PFSK-1 (cell line): ENCODE measurements at regions not wholly inside any gene's neighbourhood (a gene's known extent, or its start where the extent isn't known, plus 50 kb on each side); places are given as distances from the start of the nearest gene placed in this dataset.

Experiments
- REST ChIP-seq, 2 experiments: IDR thresholded peaks; 2 replicates each; pipeline versions ENCODE4 v1.6.1 to v1.8.0; 2011 to 2012; ENCODE audit warnings: low read depth in 2 of 2, low read length in 2 of 2, control low read depth in 1 of 2, inconsistent platforms in 1 of 2, mild to moderate bottlenecking in 1 of 2, moderate library complexity in 1 of 2; ENCODE audit not compliant: insufficient read depth in 1 of 2
- SIN3A ChIP-seq: IDR thresholded peaks from 2 replicates; pipeline ENCODE4 v1.6.1; 2012; ENCODE audit warnings: mild to moderate bottlenecking, low read length, moderate library complexity, borderline replicate concordance; ENCODE audit not compliant: insufficient read depth
- TAF1 ChIP-seq: IDR thresholded peaks from 2 replicates; pipeline ENCODE4 v1.6.1; 2012; ENCODE audit warnings: low read length, control low read depth, borderline replicate concordance; ENCODE audit not compliant: insufficient read depth

- no peak for TF ChIP-seq SIN3A
- TF ChIP-seq TAF1, result no peak
- TF ChIP-seq REST (IDR thresholded peaks at IDR 0.05; ENCODE audit: insufficient read depth in 1 of 2, low read depth in 2 of 2, low read length in 2 of 2), result no peak
Measured at GRCh38 chr2:11914455-11914854, 168.0 kb downstream of the LPIN1 start.
